ENCODE measurements at regions not wholly inside any gene's neighbourhood (a gene's known extent, or its start where the extent isn't known, plus 50 kb on each side); places are given as distances from the start of the nearest gene placed in this dataset.

- TF ChIP-seq CHD7 (IDR thresholded peaks at IDR 0.05; ENCODE audit: insufficient replicate concordance, low read length) (no peak), CBX8 (IDR thresholded peaks at IDR 0.05; ENCODE audit: borderline replicate concordance, low read depth, low read length) (no peak), RXRA (IDR thresholded peaks at IDR 0.05; ENCODE audit: insufficient read depth, low read depth, low read length) (no peak), POLR2AphosphoS5 (IDR thresholded peaks at IDR 0.05; ENCODE audit: low read depth, low read length) (no peak), JUND (IDR thresholded peaks at IDR 0.05; ENCODE audit: low read length) (no peak), TAF1 (IDR thresholded peaks at IDR 0.05; ENCODE audit: low read depth, low read length) (no peak)
- TF ChIP-seq, protein P1, sequence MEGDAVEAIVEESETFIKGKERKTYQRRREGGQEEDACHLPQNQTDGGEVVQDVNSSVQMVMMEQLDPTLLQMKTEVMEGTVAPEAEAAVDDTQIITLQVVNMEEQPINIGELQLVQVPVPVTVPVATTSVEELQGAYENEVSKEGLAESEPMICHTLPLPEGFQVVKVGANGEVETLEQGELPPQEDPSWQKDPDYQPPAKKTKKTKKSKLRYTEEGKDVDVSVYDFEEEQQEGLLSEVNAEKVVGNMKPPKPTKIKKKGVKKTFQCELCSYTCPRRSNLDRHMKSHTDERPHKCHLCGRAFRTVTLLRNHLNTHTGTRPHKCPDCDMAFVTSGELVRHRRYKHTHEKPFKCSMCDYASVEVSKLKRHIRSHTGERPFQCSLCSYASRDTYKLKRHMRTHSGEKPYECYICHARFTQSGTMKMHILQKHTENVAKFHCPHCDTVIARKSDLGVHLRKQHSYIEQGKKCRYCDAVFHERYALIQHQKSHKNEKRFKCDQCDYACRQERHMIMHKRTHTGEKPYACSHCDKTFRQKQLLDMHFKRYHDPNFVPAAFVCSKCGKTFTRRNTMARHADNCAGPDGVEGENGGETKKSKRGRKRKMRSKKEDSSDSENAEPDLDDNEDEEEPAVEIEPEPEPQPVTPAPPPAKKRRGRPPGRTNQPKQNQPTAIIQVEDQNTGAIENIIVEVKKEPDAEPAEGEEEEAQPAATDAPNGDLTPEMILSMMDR (IDR thresholded peaks at IDR 0.05; ENCODE audit: control extremely low read depth in 1 of 3, insufficient read depth in 1 of 3, low read depth in 1 of 3, low read length in 3 of 3): no peak
Measured at GRCh38 chr6:99761711-99762110, 155.1 kb downstream of the PRDM13 start (continued).

Measured in H1 (cell line).